H9 (cell line): ENCODE measurements at regions not wholly inside any gene's neighbourhood (a gene's known extent, or its start where the extent isn't known, plus 50 kb on each side); places are given as distances from the start of the nearest gene placed in this dataset.

Source experiments
- DNase-seq: peaks from one replicate; pipeline ENCODE4 v3.0.0-alpha.2; 2017
- H2AFZ ChIP-seq: one replicate; pipeline ENCODE4 v1.6.1; 2013; ENCODE audit warnings: mild to moderate bottlenecking, low read length, control low read depth, moderate library complexity
- H2AK5ac ChIP-seq: 2 replicates; pipeline ENCODE4 v1.6.1; 2013; ENCODE audit warnings: low read length, control low read depth, mixed read lengths; ENCODE audit not compliant: insufficient read length
- H2BK120ac ChIP-seq: one replicate; pipeline ENCODE4 v1.6.1; 2013; ENCODE audit warnings: low read depth, mild to moderate bottlenecking, low read length, control low read depth, inconsistent platforms; ENCODE audit not compliant: poor library complexity, severe bottlenecking
- H2BK12ac ChIP-seq: 2 replicates; pipeline ENCODE4 v1.6.1; 2013; ENCODE audit warnings: low read length, control low read depth, mixed read lengths, low read depth; ENCODE audit not compliant: insufficient read length
- H2BK15ac ChIP-seq: 2 replicates; pipeline ENCODE4 v1.6.1; 2013; ENCODE audit warnings: low read depth, low read length, control low read depth
- H2BK20ac ChIP-seq: one replicate; pipeline ENCODE4 v1.6.1; 2013; ENCODE audit warnings: low read depth, mild to moderate bottlenecking, low read length, control low read depth, inconsistent platforms; ENCODE audit not compliant: poor library complexity, severe bottlenecking
- H2BK5ac ChIP-seq: 2 replicates; pipeline ENCODE4 v1.6.1; 2013; ENCODE audit warnings: low read length, control low read depth, mixed read lengths; ENCODE audit not compliant: insufficient read length
- H3K14ac ChIP-seq: 2 replicates; pipeline ENCODE4 v1.6.1; 2013; ENCODE audit warnings: low read length, control low read depth; ENCODE audit not compliant: insufficient read depth
- H3K18ac ChIP-seq: 2 replicates; pipeline ENCODE4 v1.6.1; 2013; ENCODE audit warnings: low read depth, mild to moderate bottlenecking, mixed read lengths, low read length, control low read depth; ENCODE audit not compliant: insufficient read length
- H3K23ac ChIP-seq: 2 replicates; pipeline ENCODE4 v1.6.1; 2013; ENCODE audit warnings: low read length, control low read depth, mixed read lengths, low read depth; ENCODE audit not compliant: insufficient read length
- H3K23me2 ChIP-seq: 2 replicates; pipeline ENCODE4 v1.6.1; 2013; ENCODE audit warnings: low read depth, mild to moderate bottlenecking, mixed read lengths, low read length, control low read depth; ENCODE audit not compliant: insufficient read length, poor library complexity, severe bottlenecking
- H3K27ac ChIP-seq: 2 replicates; pipeline ENCODE4 v1.5.1; 2013; ENCODE audit warnings: low read length, control low read depth, mixed read lengths, low read depth; ENCODE audit not compliant: insufficient read length
- H3K27me3 ChIP-seq: 2 replicates; pipeline ENCODE4 v1.6.1; 2013; ENCODE audit warnings: low read length, control low read depth, inconsistent platforms; ENCODE audit not compliant: insufficient read depth
- H3K4ac ChIP-seq: 2 replicates; pipeline ENCODE4 v1.6.1; 2013; ENCODE audit warnings: low read depth, mild to moderate bottlenecking, control low read depth, inconsistent platforms, low read length, moderate library complexity
- H3K4me1 ChIP-seq: 2 replicates; pipeline ENCODE4 v1.6.1; 2013; ENCODE audit warnings: low read length, control low read depth, inconsistent platforms; ENCODE audit not compliant: insufficient read depth
- H3K4me2 ChIP-seq: 2 replicates; pipeline ENCODE4 v1.6.1; 2013; ENCODE audit warnings: low read length, control low read depth, mixed read lengths; ENCODE audit not compliant: insufficient read length, insufficient read depth
- H3K56ac ChIP-seq: 2 replicates; pipeline ENCODE4 v1.6.1; 2013; ENCODE audit warnings: low read depth, mild to moderate bottlenecking, mixed read lengths, low read length, control low read depth; ENCODE audit not compliant: insufficient read length
- H3K79me1 ChIP-seq: 2 replicates; pipeline ENCODE4 v1.6.1; 2013; ENCODE audit warnings: low read depth, mild to moderate bottlenecking, moderate library complexity, low read length, control low read depth, inconsistent platforms; ENCODE audit not compliant: insufficient read depth, poor library complexity, severe bottlenecking
- H3K79me2 ChIP-seq: 2 replicates; pipeline ENCODE4 v1.6.1; 2013; ENCODE audit warnings: low read length, control low read depth, inconsistent platforms; ENCODE audit not compliant: insufficient read depth
- H3K9ac ChIP-seq: 2 replicates; pipeline ENCODE4 v1.6.1; 2013; ENCODE audit warnings: low read length, control low read depth, mixed read lengths; ENCODE audit not compliant: insufficient read length; ENCODE audit errors: extremely low read depth
- H3K9me3 ChIP-seq: one replicate; pipeline ENCODE4 v1.6.1; 2013; ENCODE audit warnings: low read depth, low read length, inconsistent platforms; ENCODE audit not compliant: control insufficient read depth
- H3T11ph ChIP-seq: one replicate; pipeline ENCODE4 v1.6.1; 2013; ENCODE audit warnings: mild to moderate bottlenecking, low read length, control low read depth, inconsistent platforms
- H4K20me1 ChIP-seq: one replicate; pipeline ENCODE4 v1.6.1; 2013; ENCODE audit not compliant: control insufficient read depth, insufficient read length, insufficient read depth
- H4K5ac ChIP-seq: 2 replicates; pipeline ENCODE4 v1.6.1; 2013; ENCODE audit warnings: low read depth, mild to moderate bottlenecking, mixed read lengths, low read length, control low read depth; ENCODE audit not compliant: insufficient read length
- H4K8ac ChIP-seq: replicated peaks from 2 replicates; pipeline ENCODE4 v1.6.1; 2013; ENCODE audit warnings: low read length, control low read depth, mixed read lengths, low read depth; ENCODE audit not compliant: insufficient read length
- H4K91ac ChIP-seq: 2 replicates; pipeline ENCODE4 v1.6.1; 2013; ENCODE audit warnings: low read depth, mild to moderate bottlenecking, moderate library complexity, mixed read lengths, low read length, control low read depth; ENCODE audit not compliant: insufficient read length
- H3K27ac Mint-ChIP-seq, 3 experiments: 2 replicates in 2 of 3; 3 replicates in 1 of 3; pipeline ENCODE4 v1.8.0; 2020 to 2021; ENCODE audit warnings: mixed read lengths in 3 of 3, mild to moderate bottlenecking in 1 of 3, moderate library complexity in 1 of 3
- H3K27me3 Mint-ChIP-seq: 2 replicates; pipeline ENCODE4 v1.8.0; 2021; ENCODE audit warnings: low read depth, mild to moderate bottlenecking, moderate library complexity, mixed read lengths
- H3K36me3 Mint-ChIP-seq, 3 experiments: 2 replicates in 2 of 3; 3 replicates in 1 of 3; pipeline ENCODE4 v1.8.0; 2020 to 2021; ENCODE audit warnings: low read depth in 3 of 3, mixed read lengths in 3 of 3; ENCODE audit not compliant: insufficient read depth in 1 of 3
- H3K4me1 Mint-ChIP-seq, 2 experiments: 2 replicates each; pipeline ENCODE4 v1.8.0; 2020; ENCODE audit warnings: mixed read lengths in 2 of 2
- H3K4me3 Mint-ChIP-seq, 2 experiments: 2 replicates in 1 of 2; 3 replicates in 1 of 2; pipeline ENCODE4 v1.8.0; 2020 to 2021; ENCODE audit warnings: mild to moderate bottlenecking in 2 of 2, mixed read lengths in 2 of 2, moderate library complexity in 1 of 2
- H3K9me3 Mint-ChIP-seq, 2 experiments: 2 replicates in 1 of 2; 3 replicates in 1 of 2; pipeline ENCODE4 v1.8.0; 2020; ENCODE audit warnings: mild to moderate bottlenecking in 2 of 2, mixed read lengths in 2 of 2, moderate library complexity in 1 of 2
- CTCF ChIP-seq: fragments of 200-600 bp; sonication (generic); conservative IDR thresholded peaks from 3 replicates; pipeline ENCODE4 v1.8.0; 2021; ENCODE audit warnings: antibody characterized with exemption, mild to moderate bottlenecking

GRCh38 chrX:62931625-62932024 lies 419.5 kb downstream of the SPIN4 start:
- Mint-ChIP-seq H3K27me3 (peaks cover 2% of the 10 kb centered on the region; the same call in 1 of the 2 replicates), H3K4me3 (no peak overlapping the region), H3K36me3 (peaks cover 3 to 10% (median 7%) of the 10 kb centered on the region in 3 experiments; a peak in 6 of 7 replicates), H3K4me1 (no peaks in the 10 kb centered on the region), H3K27ac (no peak overlapping the region), H3K9me3 (peaks cover 75 to 77% of the 10 kb centered on the region in 2 experiments)
- Histone ChIP-seq H4K5ac (no peak overlapping the region), H3T11ph (no peak overlapping the region), H3K9me3 (peaks cover 59% of the 10 kb centered on the region), H4K8ac (no peak overlapping the region), H3K4me2 (no peak overlapping the region), H3K23me2 (no peaks in the 10 kb centered on the region), H2AFZ (no peak overlapping the region), H3K18ac (no peak overlapping the region), H2BK15ac (no peak overlapping the region), H3K14ac (no peak overlapping the region), H4K20me1 (no peaks in the 10 kb centered on the region), H2BK20ac (no peak overlapping the region), H3K4ac (no peak overlapping the region), H4K91ac (no peak overlapping the region), H3K27me3 (no peaks in the 10 kb centered on the region), H3K27ac (no peak overlapping the region), H2BK120ac (no peak overlapping the region), H3K79me2 (no peaks in the 10 kb centered on the region), H2BK5ac (no peak overlapping the region), H3K79me1 (no peaks in the 10 kb centered on the region), H2BK12ac (no peak overlapping the region), H2AK5ac (no peak overlapping the region), H3K4me1 (no peaks in the 10 kb centered on the region), H3K23ac (no peak overlapping the region), H3K9ac (no peak overlapping the region), H3K56ac (no peak overlapping the region)
- no peak for DNase-seq
- TF ChIP-seq CTCF, result no peak
